Endothelial cell of umbilical vein (primary cell): ENCODE measurements at regions not wholly inside any gene's neighbourhood (a gene's known extent, or its start where the extent isn't known, plus 50 kb on each side); places are given as distances from the start of the nearest gene placed in this dataset.

Source experiments
- BruUV-seq: library from RNA; stranded (reverse); fragments of 400-500 nt; replicated peaks from 2 replicates; lab custom pipeline; 2021; lab: Mats Ljungman, UMichigan
- CTCF ChIA-PET: fragments of 300-600, 350-600 bp; sonication (Branson Sonifier 250); formaldehyde crosslinking; loops from one replicate; lab custom pipeline; 2021; ENCODE audit warnings: antibody characterized with exemption, inconsistent platforms; lab: Charles Lee
- POLR2A ChIA-PET: fragments of 300-600, 350-600 bp; sonication (Branson Sonifier 250); formaldehyde crosslinking; loops from one replicate; lab custom pipeline; 2021; ENCODE audit warnings: antibody characterized with exemption, inconsistent platforms; lab: Charles Lee
- DNase-seq: peaks from one replicate; pipeline ENCODE4 v3.0.0-alpha.2; 2011; ENCODE audit warnings: low read depth, low spot score
- FAIRE-seq: peaks from 2 replicates; lab custom pipeline; 2011; peaks lifted over from hg19 to GRCh38; lab: Jason Lieb, UNC
- H2AFZ ChIP-seq: 2 replicates; pipeline ENCODE4 v1.6.0; 2012; ENCODE audit warnings: low read depth, low read length, control low read depth, inconsistent platforms
- H3K27ac ChIP-seq: 2 replicates; pipeline ENCODE4 v1.5.1; 2011; ENCODE audit warnings: low read depth, mild to moderate bottlenecking, control low read depth, low read length, moderate library complexity; ENCODE audit not compliant: insufficient read depth
- H3K27me3 ChIP-seq, 2 experiments: 2 replicates each; pipeline versions ENCODE4 v1.6.0 to v1.6.1; 2011; ENCODE audit warnings: low read length in 2 of 2, mixed read lengths in 1 of 2; ENCODE audit not compliant: control insufficient read depth in 2 of 2, insufficient read depth in 2 of 2
- H3K36me3 ChIP-seq, 2 experiments: 2 replicates in 1 of 2; 3 replicates in 1 of 2; pipeline ENCODE4 v1.5.1; 2011; ENCODE audit warnings: low read length in 2 of 2, mild to moderate bottlenecking in 1 of 2, moderate library complexity in 1 of 2; ENCODE audit not compliant: control insufficient read depth in 2 of 2, insufficient read depth in 2 of 2; ENCODE audit errors: extremely low read depth in 1 of 2
- H3K4me1 ChIP-seq: 3 replicates; pipeline ENCODE4 v1.5.1; 2011; ENCODE audit warnings: mild to moderate bottlenecking, low read length; ENCODE audit not compliant: control insufficient read depth, insufficient read depth; ENCODE audit errors: extremely low read depth
- H3K4me2 ChIP-seq: 2 replicates; pipeline ENCODE4 v1.6.1; 2011; ENCODE audit warnings: low read length, control low read depth, mixed read lengths; ENCODE audit not compliant: insufficient read depth
- H3K4me3 ChIP-seq, 3 experiments: fragments of 200-600 bp in 1 of 3; sonication (generic), shearing (Covaris generic) in 1 of 3; replicated peaks in 1 of 3; 2 replicates each; pipeline ENCODE4 v1.5.1; 2011 to 2016; ENCODE audit warnings: control low read depth in 3 of 3, low read length in 3 of 3, mild to moderate bottlenecking in 2 of 3, inconsistent platforms in 1 of 3, low read depth in 1 of 3, moderate library complexity in 1 of 3; ENCODE audit not compliant: insufficient read depth in 1 of 3
- H3K79me2 ChIP-seq: 2 replicates; pipeline ENCODE4 v1.6.0; 2012; ENCODE audit warnings: low read length, inconsistent platforms; ENCODE audit not compliant: control insufficient read depth, insufficient read depth
- H3K9ac ChIP-seq: replicated peaks from 2 replicates; pipeline ENCODE3; 2011; ENCODE audit warnings: low read length, control low read depth; ENCODE audit not compliant: insufficient read depth; ENCODE audit errors: extremely low read depth
- H3K9me1 ChIP-seq: replicated peaks from 3 replicates; pipeline ENCODE4 v1.6.0; 2011; ENCODE audit warnings: mild to moderate bottlenecking, low read length; ENCODE audit not compliant: control insufficient read depth, insufficient read depth; ENCODE audit errors: extremely low read depth
- H3K9me3 ChIP-seq: replicated peaks from 2 replicates; pipeline ENCODE4 v1.5.1; 2012; ENCODE audit warnings: low read length, inconsistent platforms; ENCODE audit not compliant: control insufficient read depth, insufficient read depth
- H4K20me1 ChIP-seq: replicated peaks from 2 replicates; pipeline ENCODE3; 2011; ENCODE audit warnings: mild to moderate bottlenecking, low read length; ENCODE audit not compliant: control insufficient read depth, insufficient read depth; ENCODE audit errors: extremely low read depth
- EZH2 ChIP-seq: IDR thresholded peaks from 2 replicates; pipeline ENCODE4 v1.6.1; 2012; ENCODE audit warnings: borderline replicate concordance, low read depth, mild to moderate bottlenecking, moderate library complexity, low read length, inconsistent platforms; ENCODE audit not compliant: severe bottlenecking
- FOS ChIP-seq: IDR thresholded peaks from 2 replicates; pipeline ENCODE4 v1.6.1; 2011; ENCODE audit warnings: mild to moderate bottlenecking, low read length, moderate library complexity, borderline replicate concordance; ENCODE audit not compliant: insufficient read depth
- GATA2 ChIP-seq: IDR thresholded peaks from 2 replicates; pipeline ENCODE4 v1.7.0; 2011; ENCODE audit warnings: low read depth, mild to moderate bottlenecking, moderate library complexity, mixed read lengths, low read length; ENCODE audit not compliant: insufficient read length, insufficient read depth
- JUN ChIP-seq: IDR thresholded peaks from 2 replicates; pipeline ENCODE4 v1.6.1; 2011; ENCODE audit warnings: borderline replicate concordance, low read depth; ENCODE audit not compliant: insufficient read length, insufficient read depth
- MAX ChIP-seq: IDR thresholded peaks from 2 replicates; pipeline ENCODE4 v1.6.1; 2011; ENCODE audit not compliant: insufficient read depth, insufficient read length
- MYC ChIP-seq: IDR thresholded peaks from one replicate; pipeline ENCODE4 v1.6.1; 2011; ENCODE audit warnings: mild to moderate bottlenecking, low read depth, low read length
- POLR2A ChIP-seq: IDR thresholded peaks from 2 replicates; pipeline ENCODE4 v1.6.1; 2012; ENCODE audit warnings: low read depth, mild to moderate bottlenecking, control low read depth, low read length
- POLR2AphosphoS5 ChIP-seq: IDR thresholded peaks from 2 replicates; pipeline ENCODE4 v1.6.1; 2012; ENCODE audit warnings: low read depth, mild to moderate bottlenecking, control low read depth, low read length, moderate library complexity; ENCODE audit not compliant: insufficient read depth
- dilution Hi-C: fragments of 300-500 bp; cut with MboI; formaldehyde crosslinking; loops from one replicate; pipeline ENCODE4 v1.15.0; 2019; ENCODE audit warnings: low sequenced_read_pairs; ENCODE audit not compliant: extremely low pct_ligation_motif_present
- intact Hi-C: fragments of 100-400 bp; cut with micrococcal nuclease; formaldehyde crosslinking; loops from one replicate; pipeline ENCODE4 v1.10.0; 2022
- TF ChIP-seq, protein P1 (sequence below), 2 donors: IDR thresholded peaks; 1 replicate in 1 of 2; 2 replicates in 1 of 2; pipeline ENCODE4 v1.5.1; 2011; ENCODE audit warnings: low read length in 2 of 2, mild to moderate bottlenecking in 2 of 2, moderate library complexity in 2 of 2, control low read depth in 1 of 2, inconsistent platforms in 1 of 2, low read depth in 1 of 2; ENCODE audit not compliant: insufficient read depth in 1 of 2; ENCODE audit errors: extremely low read depth in 1 of 2

DNA sequence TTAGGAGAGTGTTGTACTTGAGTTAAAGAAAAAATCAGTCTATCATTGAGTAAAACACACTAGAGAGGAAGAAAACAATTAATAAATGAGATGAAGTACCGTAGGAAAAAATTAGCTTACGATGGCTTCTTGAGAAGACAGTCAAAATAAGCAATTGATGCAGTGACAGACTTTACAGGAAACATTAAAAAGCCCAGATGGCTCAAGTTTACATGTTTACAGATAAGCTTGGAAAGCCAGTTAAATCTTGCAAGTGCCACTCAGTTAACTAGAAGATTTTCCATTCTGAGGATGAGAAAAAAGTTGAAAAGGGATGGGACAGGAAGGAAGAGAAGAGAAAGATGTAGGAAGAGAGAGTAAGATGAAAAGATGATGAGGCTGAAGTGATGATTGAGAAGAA lies 288.8 kb upstream of the FERMT1 start:
- CTCF ChIA-PET = no interaction called here
- Histone ChIP-seq H3K9ac (no peak overlapping the region), H3K79me2 (no peaks in the 10 kb centered on the region), H4K20me1 (no peaks in the 10 kb centered on the region), H3K4me3 (no peak overlapping the region), H3K36me3 (no peaks in the 10 kb centered on the region), H3K4me1 (no peaks in the 10 kb centered on the region), H3K9me3 (no peaks in the 10 kb centered on the region), H3K27ac (no peak overlapping the region), H2AFZ (no peak overlapping the region), H3K4me2 (no peak overlapping the region), H3K9me1 (no peaks in the 10 kb centered on the region), H3K27me3 (peaks cover 0 to 3% of the 10 kb centered on the region in 2 experiments)
- POLR2A ChIA-PET = no interaction called here
- TF ChIP-seq POLR2A (no peak), JUN (no peak), GATA2 (no peak), MAX (no peak), MYC (no peak), POLR2AphosphoS5 (no peak), FOS (no peak), EZH2 (no peak)
- TF ChIP-seq, protein P1, sequence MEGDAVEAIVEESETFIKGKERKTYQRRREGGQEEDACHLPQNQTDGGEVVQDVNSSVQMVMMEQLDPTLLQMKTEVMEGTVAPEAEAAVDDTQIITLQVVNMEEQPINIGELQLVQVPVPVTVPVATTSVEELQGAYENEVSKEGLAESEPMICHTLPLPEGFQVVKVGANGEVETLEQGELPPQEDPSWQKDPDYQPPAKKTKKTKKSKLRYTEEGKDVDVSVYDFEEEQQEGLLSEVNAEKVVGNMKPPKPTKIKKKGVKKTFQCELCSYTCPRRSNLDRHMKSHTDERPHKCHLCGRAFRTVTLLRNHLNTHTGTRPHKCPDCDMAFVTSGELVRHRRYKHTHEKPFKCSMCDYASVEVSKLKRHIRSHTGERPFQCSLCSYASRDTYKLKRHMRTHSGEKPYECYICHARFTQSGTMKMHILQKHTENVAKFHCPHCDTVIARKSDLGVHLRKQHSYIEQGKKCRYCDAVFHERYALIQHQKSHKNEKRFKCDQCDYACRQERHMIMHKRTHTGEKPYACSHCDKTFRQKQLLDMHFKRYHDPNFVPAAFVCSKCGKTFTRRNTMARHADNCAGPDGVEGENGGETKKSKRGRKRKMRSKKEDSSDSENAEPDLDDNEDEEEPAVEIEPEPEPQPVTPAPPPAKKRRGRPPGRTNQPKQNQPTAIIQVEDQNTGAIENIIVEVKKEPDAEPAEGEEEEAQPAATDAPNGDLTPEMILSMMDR (IDR thresholded peaks at IDR 0.05; ENCODE audit: extremely low read depth in 1 of 2, insufficient read depth in 1 of 2, low read depth in 1 of 2, low read length in 2 of 2) = no peak
- DNase-seq = no peak
- intact Hi-C loops = no loop called here
- no TSS peak for BruUV-seq
- no peak for FAIRE-seq
- dilution Hi-C loops = no loop called here
